Chondrocyte (in vitro differentiated cells): ENCODE measurements at regions not wholly inside any gene's neighbourhood (a gene's known extent, or its start where the extent isn't known, plus 50 kb on each side); places are given as distances from the start of the nearest gene placed in this dataset.

Experiments used
- DNase-seq: peaks from one replicate; pipeline ENCODE4 v3.0.0; 2021; ENCODE audit warnings: mixed read lengths, low spot score
- H3K27ac Mint-ChIP-seq: one replicate; pipeline ENCODE4 v1.8.0; 2021; ENCODE audit warnings: mild to moderate bottlenecking, moderate library complexity, mixed read lengths; ENCODE audit not compliant: unreplicated experiment
- H3K27me3 Mint-ChIP-seq: 2 replicates; pipeline ENCODE4 v1.8.0; 2021; ENCODE audit warnings: low read depth, mixed read lengths
- H3K36me3 Mint-ChIP-seq: 2 replicates; pipeline ENCODE4 v1.8.0; 2021; ENCODE audit warnings: low read depth, mixed read lengths
- H3K4me1 Mint-ChIP-seq: 2 replicates; pipeline ENCODE4 v1.8.0; 2021; ENCODE audit warnings: low read depth, mild to moderate bottlenecking, mixed read lengths
- H3K4me3 Mint-ChIP-seq: one replicate; pipeline ENCODE4 v1.8.0; 2021; ENCODE audit warnings: mild to moderate bottlenecking, moderate library complexity, mixed read lengths; ENCODE audit not compliant: unreplicated experiment
- H3K9me3 Mint-ChIP-seq: 2 replicates; pipeline ENCODE4 v1.8.0; 2021; ENCODE audit warnings: low read depth, mixed read lengths
- TF ChIP-seq, protein P1 (sequence below): fragments of 200-600 bp; sonication (generic); IDR thresholded peaks from 2 replicates; pipeline ENCODE4 v1.5.0; 2021; ENCODE audit warnings: antibody characterized with exemption, mild to moderate bottlenecking, moderate library complexity

GRCh38 chr5:56683733-56684132 lies 131.6 kb upstream of the MAP3K1 start:
- Mint-ChIP-seq H3K9me3 (no peaks in the 10 kb centered on the region), H3K27ac (no peak overlapping the region), H3K4me3 (no peak overlapping the region), H3K27me3 (no peaks in the 10 kb centered on the region), H3K36me3 (no peaks in the 10 kb centered on the region), H3K4me1 (peaks cover 24% of the 10 kb centered on the region)
- DNase-seq, result no peak
- TF ChIP-seq, protein P1, sequence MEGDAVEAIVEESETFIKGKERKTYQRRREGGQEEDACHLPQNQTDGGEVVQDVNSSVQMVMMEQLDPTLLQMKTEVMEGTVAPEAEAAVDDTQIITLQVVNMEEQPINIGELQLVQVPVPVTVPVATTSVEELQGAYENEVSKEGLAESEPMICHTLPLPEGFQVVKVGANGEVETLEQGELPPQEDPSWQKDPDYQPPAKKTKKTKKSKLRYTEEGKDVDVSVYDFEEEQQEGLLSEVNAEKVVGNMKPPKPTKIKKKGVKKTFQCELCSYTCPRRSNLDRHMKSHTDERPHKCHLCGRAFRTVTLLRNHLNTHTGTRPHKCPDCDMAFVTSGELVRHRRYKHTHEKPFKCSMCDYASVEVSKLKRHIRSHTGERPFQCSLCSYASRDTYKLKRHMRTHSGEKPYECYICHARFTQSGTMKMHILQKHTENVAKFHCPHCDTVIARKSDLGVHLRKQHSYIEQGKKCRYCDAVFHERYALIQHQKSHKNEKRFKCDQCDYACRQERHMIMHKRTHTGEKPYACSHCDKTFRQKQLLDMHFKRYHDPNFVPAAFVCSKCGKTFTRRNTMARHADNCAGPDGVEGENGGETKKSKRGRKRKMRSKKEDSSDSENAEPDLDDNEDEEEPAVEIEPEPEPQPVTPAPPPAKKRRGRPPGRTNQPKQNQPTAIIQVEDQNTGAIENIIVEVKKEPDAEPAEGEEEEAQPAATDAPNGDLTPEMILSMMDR, result no peak

DNA sequence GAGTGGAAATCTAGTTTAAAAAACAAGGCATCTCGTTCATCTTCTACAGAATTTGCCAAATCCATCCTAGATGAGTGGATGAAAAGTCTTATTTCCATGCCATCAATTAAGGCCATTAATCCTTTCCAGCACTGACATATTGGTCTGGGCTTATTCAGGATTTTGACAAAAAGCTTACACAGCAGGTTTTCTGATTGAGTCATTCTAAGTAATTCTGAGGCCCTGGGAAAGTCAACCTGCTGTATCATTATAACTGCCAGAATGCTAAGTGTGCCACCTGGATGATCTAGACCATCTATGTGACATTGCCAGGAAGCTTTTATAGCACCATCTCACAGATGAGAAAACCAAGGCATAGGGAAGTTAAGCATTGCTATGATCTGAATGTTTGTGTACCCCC lies 132.1 kb upstream of the MAP3K1 start:
- no peak overlapping the region for H3K27ac Mint-ChIP-seq
- H3K4me1 Mint-ChIP-seq, result peaks cover 28% of the 10 kb centered on the region
- H3K4me3 Mint-ChIP-seq, result no peak overlapping the region
- DNase-seq, result no peak
- H3K36me3 Mint-ChIP-seq, result no peaks in the 10 kb centered on the region
- TF ChIP-seq, protein P1, result no peak
- no peaks in the 10 kb centered on the region for H3K27me3 Mint-ChIP-seq
- H3K9me3 Mint-ChIP-seq, result no peaks in the 10 kb centered on the region

GRCh38 chr5:56681346-56681745 lies 134.0 kb upstream of the MAP3K1 start:
- TF ChIP-seq, protein P1, result no peak
- Mint-ChIP-seq H3K27me3 (no peaks in the 10 kb centered on the region), H3K36me3 (no peaks in the 10 kb centered on the region), H3K4me3 (no peak overlapping the region), H3K9me3 (no peaks in the 10 kb centered on the region), H3K27ac (peak overlapping the region; percentile 46), H3K4me1 (peaks cover 47% of the 10 kb centered on the region)
- no peak for DNase-seq

- Mint-ChIP-seq H3K4me1 (peaks cover 53% of the 10 kb centered on the region), H3K4me3 (no peak overlapping the region), H3K9me3 (no peaks in the 10 kb centered on the region), H3K27ac (peak overlapping the region; percentile 46), H3K27me3 (no peaks in the 10 kb centered on the region), H3K36me3 (no peaks in the 10 kb centered on the region)
- DNase-seq, result no peak
- TF ChIP-seq, protein P1, result no peak
These were observed 134.6 kb upstream of the MAP3K1 start for GRCh38 chr5:56680731-56681130.

DNA sequence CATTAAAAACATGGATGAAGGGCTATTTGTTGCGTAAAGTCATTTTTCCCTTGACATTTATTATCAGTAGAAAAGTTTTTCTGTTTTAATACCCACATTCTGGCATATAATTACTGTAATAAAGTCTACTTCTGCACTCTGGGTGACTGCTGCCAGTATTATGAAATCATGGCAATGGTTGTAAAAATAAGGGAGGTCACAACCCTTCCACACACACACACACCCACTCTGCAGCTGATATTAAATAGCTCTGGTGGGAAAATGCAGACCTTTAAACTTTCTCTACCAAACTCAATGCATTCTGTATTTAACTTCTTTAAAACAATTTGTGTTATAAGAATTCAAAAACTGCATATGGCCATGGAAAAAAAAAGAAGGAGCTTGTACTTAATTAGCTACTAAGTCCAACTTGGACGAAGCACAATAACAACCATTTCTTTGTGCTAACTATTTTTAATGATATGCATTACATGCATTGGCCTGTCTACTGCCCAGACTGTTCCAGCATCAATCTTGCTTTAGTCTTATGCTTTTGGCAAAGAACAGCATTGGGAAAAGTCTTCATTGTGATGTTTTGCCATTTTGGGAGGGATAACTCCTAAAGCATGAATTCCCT lies 137.6 kb upstream of the MAP3K1 start:
- DNase-seq, result no peak
- no peaks in the 10 kb centered on the region for H3K27me3 Mint-ChIP-seq
- H3K27ac Mint-ChIP-seq, result no peak overlapping the region
- H3K4me3 Mint-ChIP-seq, result no peak overlapping the region
- H3K4me1 Mint-ChIP-seq, result peaks cover 58% of the 10 kb centered on the region
- no peaks in the 10 kb centered on the region for H3K9me3 Mint-ChIP-seq
- TF ChIP-seq, protein P1, result no peak
- H3K36me3 Mint-ChIP-seq, result no peaks in the 10 kb centered on the region
